T-helper 9 cell (primary cell): ENCODE measurements at regions not wholly inside any gene's neighbourhood (a gene's known extent, or its start where the extent isn't known, plus 50 kb on each side); places are given as distances from the start of the nearest gene placed in this dataset.
"Not testable (repeated sequence)": the region's sequence is repeated elsewhere in the genome, so short reads cannot be mapped to it uniquely, and the experiment has no call there.

Source experiments
- DNase-seq: peaks from one replicate; pipeline ENCODE4 v3.0.0-alpha.2; 2020

- DNase-seq: no peak
These were observed 162.8 kb downstream of the FAM174A start for GRCh38 chr5:100697970-100698369.

DNA sequence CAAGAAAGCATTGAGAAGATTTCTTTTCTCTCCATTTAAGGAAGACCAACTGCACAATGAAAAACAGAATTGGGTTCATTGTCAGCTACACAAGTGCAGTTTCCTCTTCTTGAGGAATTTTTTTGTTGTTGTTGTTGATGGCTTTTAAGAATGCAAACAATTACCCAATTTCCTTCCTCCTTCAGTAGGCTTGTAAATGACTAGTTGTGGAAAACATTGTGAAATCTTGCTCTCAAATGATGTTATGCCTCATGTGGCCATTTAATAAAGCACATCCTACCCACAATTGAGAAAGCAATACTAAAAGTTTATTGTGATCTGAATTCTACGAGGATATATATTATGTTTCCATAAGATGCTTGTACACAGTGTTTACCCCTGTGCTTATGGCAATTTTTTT lies 171.6 kb downstream of the FAM174A start:
- DNase-seq: no peak

DNA sequence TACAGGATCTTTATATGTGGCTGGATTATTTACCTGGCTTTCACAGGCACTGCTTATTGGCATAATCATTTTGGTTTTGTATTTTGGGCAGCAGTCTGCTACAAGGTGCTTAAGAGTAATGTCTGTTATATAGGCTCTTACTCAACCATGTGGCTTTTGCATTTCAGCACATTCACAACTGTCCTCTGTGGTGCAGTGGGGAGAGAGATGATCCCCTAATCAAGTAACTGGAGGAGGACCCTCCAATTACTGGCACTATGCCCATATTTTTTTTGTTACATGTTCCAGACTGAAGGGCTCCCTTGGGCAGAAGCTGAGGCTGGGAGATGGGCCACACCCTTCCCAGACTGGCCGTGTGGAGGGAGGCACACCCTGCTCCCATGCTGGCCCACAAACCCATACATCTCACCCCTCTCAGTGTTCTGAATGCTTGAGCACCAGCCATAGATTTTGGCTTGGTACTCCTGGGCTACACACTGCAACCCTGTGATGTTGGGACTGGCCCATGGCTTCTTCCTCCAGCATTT lies 173.5 kb downstream of the FAM174A start:
- no peak for DNase-seq

GRCh38 chr5:100709771-100710170 lies 174.6 kb downstream of the FAM174A start:
- no peak for DNase-seq

GRCh38 chr5:100714780-100715179 lies 179.6 kb downstream of the FAM174A start:
- DNase-seq: not testable (repeated sequence)

DNA sequence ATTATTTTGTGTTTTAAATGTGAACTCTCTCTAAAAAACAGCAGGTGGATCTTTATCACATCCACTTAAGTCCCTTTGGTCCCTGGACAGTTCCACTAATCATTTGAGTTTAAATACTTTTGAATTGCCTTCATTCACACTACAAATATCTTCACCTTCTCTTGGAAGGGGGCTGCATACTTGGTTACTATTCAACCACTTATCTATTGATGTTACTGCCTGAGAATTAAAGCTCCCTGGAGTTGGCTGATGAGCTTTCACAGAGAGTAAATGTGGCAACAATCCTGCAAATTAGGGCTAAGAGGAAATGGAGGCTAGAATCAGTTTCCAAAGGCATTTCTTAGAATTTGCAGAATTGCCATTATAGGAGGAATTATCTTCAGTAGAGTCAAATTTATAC lies 180.4 kb downstream of the ST8SIA4 start:
- DNase-seq: no peak

- DNase-seq: no peak
These were observed 179.9 kb downstream of the ST8SIA4 start for GRCh38 chr5:100723229-100723628.

DNA sequence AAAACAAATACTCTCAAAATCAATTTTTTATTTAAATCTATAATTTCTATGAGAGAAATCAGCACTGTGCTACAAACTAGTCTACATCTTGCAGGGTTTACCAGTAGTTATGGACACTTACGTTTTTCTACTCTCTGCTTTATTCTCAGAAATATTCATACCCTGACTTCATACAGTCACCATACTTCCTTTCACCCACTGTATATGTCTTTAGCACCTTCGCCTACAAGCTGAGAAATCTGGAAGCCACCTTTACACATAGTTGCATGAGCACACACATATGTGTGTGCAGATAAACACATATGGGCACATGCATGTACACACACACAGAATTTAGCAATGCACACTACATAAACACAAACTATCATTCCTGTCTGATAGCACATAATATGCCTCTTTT lies 177.0 kb downstream of the ST8SIA4 start:
- DNase-seq: no peak

DNA sequence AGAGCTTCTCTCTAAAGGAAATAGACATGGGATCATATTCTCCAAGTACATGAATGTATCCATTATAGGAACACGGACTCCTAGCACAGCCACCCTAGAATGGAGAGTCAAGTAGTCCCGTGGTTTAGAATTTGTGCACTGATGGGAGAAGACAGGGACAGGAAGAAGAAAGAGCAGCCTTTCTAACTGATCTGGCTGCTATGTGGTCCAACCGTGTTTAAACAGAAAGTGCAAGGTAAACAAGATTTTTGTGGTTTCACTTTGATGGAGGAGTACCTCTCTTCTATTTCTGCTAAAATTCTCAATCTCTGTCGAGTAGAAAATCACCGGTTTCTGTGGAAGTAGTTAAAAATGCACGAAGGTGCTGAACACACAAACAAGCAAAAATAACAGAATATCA lies 171.3 kb downstream of the ST8SIA4 start:
- DNase-seq: no peak

DNA sequence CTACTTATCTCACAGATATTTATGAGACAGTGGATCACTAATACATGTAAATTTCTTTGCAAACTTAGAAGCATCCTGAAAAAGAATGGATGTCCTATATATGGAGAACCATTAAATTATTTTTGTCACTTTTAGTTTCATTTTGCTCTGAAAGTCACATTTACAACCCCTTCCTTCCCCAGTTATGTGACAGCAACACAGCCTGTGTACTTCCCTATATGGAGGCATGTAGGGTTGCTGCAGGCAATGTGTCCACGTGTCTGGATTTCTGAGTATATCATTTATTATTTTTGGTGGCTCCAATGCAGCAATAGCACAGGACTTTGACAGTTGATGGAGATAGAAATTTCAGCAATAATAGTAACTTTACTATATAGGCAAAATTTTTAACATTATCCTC lies 156.4 kb downstream of the ST8SIA4 start:
- no peak for DNase-seq

GRCh38 chr5:100749771-100750284 lies 153.3 kb downstream of the ST8SIA4 start:
- DNase-seq: no peak

- no peak for DNase-seq
These were observed 147.6 kb downstream of the ST8SIA4 start for GRCh38 chr5:100755435-100755834.
